Liver (tissue), 3 donors: ENCODE measurements at regions not wholly inside any gene's neighbourhood (a gene's known extent, or its start where the extent isn't known, plus 50 kb on each side); places are given as distances from the start of the nearest gene placed in this dataset.
"Not testable (repeated sequence)": the region's sequence is repeated elsewhere in the genome, so short reads cannot be mapped to it uniquely, and the experiment has no call there.

Experiments used
- CTCF ChIP-seq: fragments of 150-350 bp; IDR thresholded peaks from 2 replicates; pipeline ENCODE4 v1.5.1; 2017; ENCODE audit warnings: improper control_type of control experiment, low read depth, low read length; ENCODE audit not compliant: missing input control
- FOXA1 ChIP-seq: IDR thresholded peaks from 2 replicates; pipeline ENCODE4 v1.6.1; 2016; ENCODE audit warnings: antibody characterized with exemption
- HNF4G ChIP-seq: IDR thresholded peaks from 2 replicates; pipeline ENCODE4 v1.6.1; 2016; ENCODE audit warnings: antibody characterized with exemption
- JUND ChIP-seq, 2 donors: IDR thresholded peaks; 2 replicates each; pipeline ENCODE4 v1.6.1; 2016; ENCODE audit warnings: antibody characterized with exemption in 2 of 2
- MAX ChIP-seq: IDR thresholded peaks from 2 replicates; pipeline ENCODE4 v1.6.1; 2016; ENCODE audit warnings: antibody characterized with exemption
- SP1 ChIP-seq: IDR thresholded peaks from 2 replicates; pipeline ENCODE4 v1.6.1; 2018; ENCODE audit warnings: antibody characterized with exemption, mild to moderate bottlenecking
- TAF1 ChIP-seq: conservative IDR thresholded peaks from 2 replicates; pipeline ENCODE4 v1.6.1; 2016; ENCODE audit warnings: antibody characterized with exemption, mild to moderate bottlenecking
- YY1 ChIP-seq: IDR thresholded peaks from 2 replicates; pipeline ENCODE4 v1.6.1; 2016; ENCODE audit warnings: antibody characterized with exemption, mild to moderate bottlenecking
- donor health status: healthy.
- donor health status: healthy.

- not testable (repeated sequence) for TF ChIP-seq TAF1; CTCF; FOXA1; JUND (IDR thresholded peaks at IDR 0.05); HNF4G; MAX; YY1; SP1
Measured at GRCh38 chr6:14521861-14522260, 404.3 kb downstream of the CD83 start.
